8988T (cell line): ENCODE measurements at regions not wholly inside any gene's neighbourhood (a gene's known extent, or its start where the extent isn't known, plus 50 kb on each side); places are given as distances from the start of the nearest gene placed in this dataset.

ENCODE experiments used
- DNase-seq: peaks from one replicate; pipeline ENCODE4 v3.0.0; 2011

- DNase-seq: no peak
Measured at GRCh38 chr3:99541181-99541580, 97.2 kb upstream of the COL8A1 start.

GRCh38 chr3:99537416-99537815 lies 101.0 kb upstream of the COL8A1 start:
- DNase-seq: no peak

- DNase-seq: no peak
Measured at GRCh38 chr3:99536555-99537314, 101.7 kb upstream of the COL8A1 start.

- no peak for DNase-seq
Measured at GRCh38 chr3:99534951-99535704, 103.3 kb upstream of the COL8A1 start.

GRCh38 chr3:99532246-99532645 lies 106.1 kb upstream of the COL8A1 start:
- DNase-seq: peak; percentile 40

- DNase-seq: no peak
Measured at GRCh38 chr3:99529265-99529664, 109.1 kb upstream of the COL8A1 start.

GRCh38 chr3:99526921-99527320 lies 111.5 kb upstream of the COL8A1 start:
- DNase-seq: no peak

GRCh38 chr3:99524559-99524958 lies 113.8 kb upstream of the COL8A1 start:
- no peak for DNase-seq

- DNase-seq: no peak
Measured at GRCh38 chr3:99523431-99524127, 114.8 kb upstream of the COL8A1 start.

- no peak for DNase-seq
Measured at GRCh38 chr3:99522147-99522546, 116.2 kb upstream of the COL8A1 start.

GRCh38 chr3:99521551-99521950 lies 116.8 kb upstream of the COL8A1 start:
- DNase-seq: no peak

- DNase-seq: no peak
Measured at GRCh38 chr3:99520513-99520912, 117.9 kb upstream of the COL8A1 start.

GRCh38 chr3:99516936-99517335 lies 121.5 kb upstream of the COL8A1 start:
- no peak for DNase-seq

- no peak for DNase-seq
Measured at GRCh38 chr3:99515891-99516290, 122.5 kb upstream of the COL8A1 start.

GRCh38 chr3:99509224-99509623 lies 129.2 kb upstream of the COL8A1 start:
- DNase-seq: no peak

GRCh38 chr3:99508191-99508590 lies 130.2 kb upstream of the COL8A1 start:
- no peak for DNase-seq

- no peak for DNase-seq
Measured at GRCh38 chr3:99505646-99506269, 132.6 kb upstream of the COL8A1 start.

GRCh38 chr3:99505200-99505599 lies 133.2 kb upstream of the COL8A1 start:
- DNase-seq: no peak

GRCh38 chr3:99504258-99504657 lies 134.1 kb upstream of the COL8A1 start:
- DNase-seq: no peak

GRCh38 chr3:99503350-99503749 lies 135.0 kb upstream of the COL8A1 start:
- no peak for DNase-seq

- no peak for DNase-seq
Measured at GRCh38 chr3:99502871-99503270, 135.5 kb upstream of the COL8A1 start.

- no peak for DNase-seq
Measured at GRCh38 chr3:99500485-99500884, 137.9 kb upstream of the COL8A1 start.
